GM18511 (cell line): ENCODE measurements at regions not wholly inside any gene's neighbourhood (a gene's known extent, or its start where the extent isn't known, plus 50 kb on each side); places are given as distances from the start of the nearest gene placed in this dataset.

Source experiments
- ATAC-seq: cut with Tn5 transposase; IDR thresholded peaks from one replicate; pipeline ENCODE4 v1.9.1; 2021; ENCODE audit warnings: mild to moderate bottlenecking, moderate library complexity; ENCODE audit not compliant: unreplicated experiment

GRCh38 chr14:30482276-30482675 is 76.7 kb upstream of the G2E3 start:
- ATAC-seq = no peak

GRCh38 chr14:30484201-30484600 is 74.8 kb upstream of the G2E3 start:
- no peak for ATAC-seq

- no peak for ATAC-seq
These were observed 74.0 kb upstream of the G2E3 start for GRCh38 chr14:30484976-30485375.

GRCh38 chr14:30496852-30497251 is 62.1 kb upstream of the G2E3 start:
- ATAC-seq = no peak

- no peak for ATAC-seq
These were observed 59.6 kb upstream of the G2E3 start for GRCh38 chr14:30499358-30499757.

- no peak for ATAC-seq
These were observed 58.7 kb upstream of the G2E3 start for GRCh38 chr14:30500222-30500621.

GRCh38 chr14:30507209-30507608 is 51.7 kb upstream of the G2E3 start:
- ATAC-seq = no peak
